ENCODE measurements at regions not wholly inside any gene's neighbourhood (a gene's known extent, or its start where the extent isn't known, plus 50 kb on each side); places are given as distances from the start of the nearest gene placed in this dataset.
A peak's percentile ranks its signal among the peaks of the same experiment; 100 is the strongest.

- TF ChIP-seq, protein P1, sequence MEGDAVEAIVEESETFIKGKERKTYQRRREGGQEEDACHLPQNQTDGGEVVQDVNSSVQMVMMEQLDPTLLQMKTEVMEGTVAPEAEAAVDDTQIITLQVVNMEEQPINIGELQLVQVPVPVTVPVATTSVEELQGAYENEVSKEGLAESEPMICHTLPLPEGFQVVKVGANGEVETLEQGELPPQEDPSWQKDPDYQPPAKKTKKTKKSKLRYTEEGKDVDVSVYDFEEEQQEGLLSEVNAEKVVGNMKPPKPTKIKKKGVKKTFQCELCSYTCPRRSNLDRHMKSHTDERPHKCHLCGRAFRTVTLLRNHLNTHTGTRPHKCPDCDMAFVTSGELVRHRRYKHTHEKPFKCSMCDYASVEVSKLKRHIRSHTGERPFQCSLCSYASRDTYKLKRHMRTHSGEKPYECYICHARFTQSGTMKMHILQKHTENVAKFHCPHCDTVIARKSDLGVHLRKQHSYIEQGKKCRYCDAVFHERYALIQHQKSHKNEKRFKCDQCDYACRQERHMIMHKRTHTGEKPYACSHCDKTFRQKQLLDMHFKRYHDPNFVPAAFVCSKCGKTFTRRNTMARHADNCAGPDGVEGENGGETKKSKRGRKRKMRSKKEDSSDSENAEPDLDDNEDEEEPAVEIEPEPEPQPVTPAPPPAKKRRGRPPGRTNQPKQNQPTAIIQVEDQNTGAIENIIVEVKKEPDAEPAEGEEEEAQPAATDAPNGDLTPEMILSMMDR (IDR thresholded peaks at IDR 0.05): peak in 2 of 6 experiments; percentile 23 to 25
- no peak for TF ChIP-seq POLR2A (IDR thresholded peaks at IDR 0.05)
These were observed 56.0 kb upstream of the RAB6C start for GRCh38 chr2:129923265-129924091.

Measured in Peyer's patch (tissue), 4 donors.